ENCODE measurements at regions not wholly inside any gene's neighbourhood (a gene's known extent, or its start where the extent isn't known, plus 50 kb on each side); places are given as distances from the start of the nearest gene placed in this dataset.

DNA sequence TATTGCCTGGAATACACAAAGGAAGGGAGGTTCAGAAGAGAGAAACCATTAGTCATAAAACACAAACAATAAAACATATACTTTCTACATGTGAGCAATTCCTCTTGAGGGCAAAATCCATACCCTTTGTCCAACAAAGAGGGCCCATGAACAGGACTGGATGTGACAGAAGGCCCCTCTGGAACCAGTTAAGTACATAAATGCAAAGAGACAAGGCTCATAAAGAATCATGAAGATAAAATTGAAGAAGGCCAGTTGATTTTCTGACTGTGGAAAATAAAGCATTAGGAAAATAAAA, 58.3 kb upstream of the CPOX start:
- Histone ChIP-seq H3K36me3 (no peaks in the 10 kb centered on the region), H3K27ac (no peak overlapping the region), H3K4me3 (no peak overlapping the region), H3K9me3 (no peaks in the 10 kb centered on the region), H3K27me3 (peaks cover 0 to 3% (median 0%) of the 10 kb centered on the region in 3 donors), H3K4me1 (no peaks in the 10 kb centered on the region)
- DNase-seq = no peak
- TF ChIP-seq CTCF (IDR thresholded peaks at IDR 0.05 in 4 of 5, conservative IDR thresholded peaks at IDR 0.05 in 1 of 5) = no peak
- TF ChIP-seq POLR2A (IDR thresholded peaks at IDR 0.05) = no peak
- in situ Hi-C loops (cut with MboI; ENCODE audit: low sequenced_read_pairs in 4 of 4) = no loop called here
- intact Hi-C loops (cut with DNase I; ENCODE audit: low total_unique reads) = no loop called here
- ATAC-seq = no peak

DNA sequence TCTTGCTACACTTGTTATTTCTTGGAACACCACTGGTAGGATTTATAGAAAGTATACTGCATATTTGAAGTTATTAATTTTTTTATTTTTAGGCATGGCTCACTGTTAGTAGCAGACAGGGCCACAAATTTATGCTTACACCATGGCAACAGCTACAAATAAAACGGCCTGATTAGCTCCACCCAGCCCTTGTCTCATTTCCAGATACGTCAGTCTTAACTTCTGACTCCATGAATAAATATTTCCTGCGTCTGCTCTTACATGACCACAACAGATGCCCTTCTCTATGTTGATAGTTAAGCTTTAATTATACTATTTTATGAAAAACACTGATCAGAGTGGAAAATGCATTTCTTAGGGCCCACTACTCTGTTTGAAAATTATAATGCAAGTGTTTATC, 62.3 kb upstream of the CPOX start:
- intact Hi-C loops (cut with DNase I; ENCODE audit: low total_unique reads) (no loop called here), in situ Hi-C loops (cut with MboI; ENCODE audit: low sequenced_read_pairs in 4 of 4) (no loop called here)
- H3K9me3 ChIP-seq = no peaks in the 10 kb centered on the region
- no peak overlapping the region for H3K27ac ChIP-seq
- ATAC-seq = no peak
- TF ChIP-seq CTCF (IDR thresholded peaks at IDR 0.05 in 4 of 5, conservative IDR thresholded peaks at IDR 0.05 in 1 of 5) (no peak), POLR2A (IDR thresholded peaks at IDR 0.05) (no peak)
- no peaks in the 10 kb centered on the region for H3K36me3 ChIP-seq
- DNase-seq = no peak
- no peaks in the 10 kb centered on the region for H3K4me1 ChIP-seq
- H3K4me3 ChIP-seq = no peak overlapping the region
- H3K27me3 ChIP-seq = peaks cover 0 to 10% (median 3%) of the 10 kb centered on the region in 3 donors

DNA sequence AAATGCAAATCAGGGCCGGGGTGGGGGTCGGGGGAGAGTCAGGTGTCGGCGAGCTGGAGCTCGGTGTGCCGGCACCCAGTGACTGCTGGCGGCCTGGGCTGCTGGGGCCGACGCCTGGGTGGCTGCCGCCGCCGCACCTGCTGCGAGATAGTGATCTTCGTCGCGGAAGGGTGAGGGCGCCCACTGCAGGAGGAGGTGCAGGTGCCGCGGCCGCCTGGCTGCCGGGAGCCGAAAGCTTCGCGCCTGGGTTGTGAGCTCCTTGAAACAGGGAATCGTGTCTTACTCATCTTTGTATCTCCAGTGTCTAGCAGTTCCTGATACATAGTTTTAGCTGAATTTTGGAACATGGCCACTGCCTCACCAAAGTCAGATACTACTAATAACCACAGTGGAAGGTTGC, 64.0 kb upstream of the CPOX start:
- TF ChIP-seq CTCF (IDR thresholded peaks at IDR 0.05 in 4 of 5, conservative IDR thresholded peaks at IDR 0.05 in 1 of 5) (no peak), POLR2A (IDR thresholded peaks at IDR 0.05) (no peak)
- no peaks in the 10 kb centered on the region for H3K4me1 ChIP-seq
- in situ Hi-C loops (cut with MboI; ENCODE audit: low sequenced_read_pairs in 4 of 4) (no loop called here), intact Hi-C loops (cut with DNase I; ENCODE audit: low total_unique reads) (no loop called here)
- no peak overlapping the region for H3K27ac ChIP-seq
- H3K4me3 ChIP-seq = no peak overlapping the region
- peaks cover 0 to 10% (median 3%) of the 10 kb centered on the region in 3 donors for H3K27me3 ChIP-seq
- no peaks in the 10 kb centered on the region for H3K36me3 ChIP-seq
- no peaks in the 10 kb centered on the region for H3K9me3 ChIP-seq
- DNase-seq (no peak), ATAC-seq (no peak)

DNA sequence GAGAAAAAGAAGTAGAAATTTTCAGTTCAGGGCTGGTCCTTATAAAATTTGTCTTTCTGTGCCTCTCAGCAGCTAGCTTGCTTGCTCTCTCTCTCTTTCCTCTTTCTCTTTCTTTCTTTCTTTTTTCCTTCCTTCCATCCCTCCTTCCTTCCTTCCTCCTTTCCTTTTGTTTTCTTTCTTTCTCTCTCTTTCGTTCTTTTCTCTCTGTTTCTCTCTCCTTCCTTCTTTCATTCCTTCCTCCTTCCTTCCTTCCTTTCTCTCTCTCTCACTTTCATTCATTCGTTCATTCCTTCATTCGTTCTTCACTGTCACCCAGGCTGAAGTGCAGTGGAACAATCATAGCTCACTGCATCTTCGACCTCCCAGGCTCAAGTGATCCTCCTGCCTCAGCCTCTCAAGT, 69.3 kb upstream of the CPOX start:
- DNase-seq = no peak
- Histone ChIP-seq H3K27me3 (no peaks in the 10 kb centered on the region), H3K36me3 (no peaks in the 10 kb centered on the region), H3K9me3 (no peaks in the 10 kb centered on the region), H3K27ac (no peak overlapping the region), H3K4me3 (no peak overlapping the region), H3K4me1 (no peaks in the 10 kb centered on the region)
- TF ChIP-seq POLR2A (IDR thresholded peaks at IDR 0.05) = no peak
- TF ChIP-seq CTCF (IDR thresholded peaks at IDR 0.05 in 4 of 5, conservative IDR thresholded peaks at IDR 0.05 in 1 of 5) = no peak
- no peak for ATAC-seq
- in situ Hi-C loops (cut with MboI; ENCODE audit: low sequenced_read_pairs in 4 of 4) (no loop called here), intact Hi-C loops (cut with DNase I; ENCODE audit: low total_unique reads) (no loop called here)

DNA sequence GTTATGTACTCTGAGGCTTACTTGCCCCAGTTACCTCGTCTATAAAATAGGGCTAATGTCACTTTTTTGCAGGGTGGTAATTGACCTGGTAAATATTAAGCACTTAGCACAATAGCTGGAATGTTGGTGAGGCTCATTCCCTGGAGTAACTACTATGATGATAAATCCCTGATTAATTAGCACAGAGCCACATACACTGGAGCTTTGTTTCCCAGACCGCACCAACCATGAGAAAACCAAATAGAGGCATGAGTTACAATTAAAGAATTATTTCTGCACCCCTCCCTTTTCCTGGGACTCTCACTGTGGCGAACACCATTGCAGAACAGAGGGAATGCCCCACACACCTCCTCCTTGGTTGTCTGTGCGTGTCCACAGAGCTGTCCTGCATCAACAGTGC, 76.6 kb upstream of the CPOX start:
- in situ Hi-C loops (cut with MboI; ENCODE audit: low sequenced_read_pairs in 4 of 4) = no loop called here
- TF ChIP-seq CTCF (IDR thresholded peaks at IDR 0.05 in 4 of 5, conservative IDR thresholded peaks at IDR 0.05 in 1 of 5) (no peak), POLR2A (IDR thresholded peaks at IDR 0.05) (no peak)
- Histone ChIP-seq H3K4me1 (no peaks in the 10 kb centered on the region), H3K4me3 (no peak overlapping the region), H3K36me3 (no peaks in the 10 kb centered on the region), H3K27ac (no peak overlapping the region), H3K9me3 (no peaks in the 10 kb centered on the region), H3K27me3 (no peaks in the 10 kb centered on the region)
- no peak for ATAC-seq
- DNase-seq = no peak
- intact Hi-C loops (cut with DNase I; ENCODE audit: low total_unique reads) = no loop called here

All from gastrocnemius medialis (tissue), 4 donors.